OCI-LY3 (cell line): ENCODE measurements at regions not wholly inside any gene's neighbourhood (a gene's known extent, or its start where the extent isn't known, plus 50 kb on each side); places are given as distances from the start of the nearest gene placed in this dataset.

Source experiments
- CTCF ChIP-seq: fragments of 200-600, 300-600 bp; sonication (generic); IDR thresholded peaks from 2 replicates; pipeline ENCODE4 v1.5.1; 2014; ENCODE audit warnings: antibody characterized with exemption, low read length, low read depth
- EZH2phosphoT487 ChIP-seq: fragments of 200-600 bp; shearing (Covaris generic); IDR thresholded peaks from 2 replicates; pipeline ENCODE4 v1.6.1; 2018; ENCODE audit warnings: antibody characterized with exemption, mixed run types, low read depth

GRCh38 chr6:1507251-1507650 is 102.5 kb upstream of the FOXC1 start:
- TF ChIP-seq CTCF (no peak), EZH2phosphoT487 (no peak)
